ENCODE measurements at regions not wholly inside any gene's neighbourhood (a gene's known extent, or its start where the extent isn't known, plus 50 kb on each side); places are given as distances from the start of the nearest gene placed in this dataset.

- POLR2A ChIA-PET: no interaction called here
- Histone ChIP-seq H3K4me1 (ENCODE audit: control insufficient read depth in 1 of 2, insufficient read depth in 2 of 2, low read depth in 1 of 2, low read length in 1 of 2) (no peaks in the 10 kb centered on the region), H3K36me3 (replicated peaks in 1 of 2; ENCODE audit: control insufficient read depth in 1 of 2, insufficient read depth in 2 of 2, low read length in 1 of 2) (no peaks in the 10 kb centered on the region), H3K9ac (no peak overlapping the region), H3K4me3 (ENCODE audit: low read depth in 2 of 2, low read length in 1 of 2) (no peak overlapping the region), H3K27ac (ENCODE audit: low read depth in 2 of 2, low read length in 1 of 2) (no peak overlapping the region), H2AFZ (ENCODE audit: low read depth) (no peak overlapping the region), H3F3A (replicated peaks; ENCODE audit: insufficient read depth) (no peaks in the 10 kb centered on the region), H3K27me3 (ENCODE audit: insufficient read depth) (no peaks in the 10 kb centered on the region), H3K9me3 (no peaks in the 10 kb centered on the region), H3K79me2 (ENCODE audit: insufficient read depth) (no peaks in the 10 kb centered on the region), H3K4me2 (no peak overlapping the region), H3K9me2 (no peaks in the 10 kb centered on the region), H4K20me1 (ENCODE audit: insufficient read depth) (no peaks in the 10 kb centered on the region)
- no peak for DNase-seq
- CTCF ChIA-PET: interaction anchor here (0.6 to 1.0 kb wide), 2 partner anchors 8 to 177 kb away, joined by 3 to 5 read pairs; no protein-coding TSS in a partner anchor
- 15% methylated on average over 1 of the region's 1 CpG for WGBS (ENCODE audit: low lambda C conversion rate)
- TF ChIP-seq RXRA (IDR thresholded peaks at IDR 0.05; ENCODE audit: borderline replicate concordance, low read depth): no peak
Measured at GRCh38 chr2:185239491-185239890, 499.1 kb upstream of the FSIP2 start.

GRCh38 chr2:185240796-185241195 is 497.8 kb upstream of the FSIP2 start:
- no peak overlapping the region for H2AFZ ChIP-seq (ENCODE audit: low read depth)
- H3K4me2 ChIP-seq: no peak overlapping the region
- no peaks in the 10 kb centered on the region for H3F3A ChIP-seq (replicated peaks; ENCODE audit: insufficient read depth)
- H3K27me3 ChIP-seq (ENCODE audit: insufficient read depth): no peaks in the 10 kb centered on the region
- no peaks in the 10 kb centered on the region for H3K4me1 ChIP-seq (ENCODE audit: control insufficient read depth in 1 of 2, insufficient read depth in 2 of 2, low read depth in 1 of 2, low read length in 1 of 2)
- no peaks in the 10 kb centered on the region for H3K36me3 ChIP-seq (replicated peaks in 1 of 2; ENCODE audit: control insufficient read depth in 1 of 2, insufficient read depth in 2 of 2, low read length in 1 of 2)
- DNase-seq: no peak
- no peak overlapping the region for H3K27ac ChIP-seq (ENCODE audit: low read depth in 2 of 2, low read length in 1 of 2)
- no peak overlapping the region for H3K9ac ChIP-seq
- ChIA-PET CTCF (no interaction called here), POLR2A (no interaction called here)
- TF ChIP-seq POLR2AphosphoS5 (IDR thresholded peaks at IDR 0.05; ENCODE audit: low read depth, low read length): no peak
- no peak for TF ChIP-seq IRF3 (IDR thresholded peaks at IDR 0.05; ENCODE audit: low read depth, low read length)
- TF ChIP-seq REST (IDR thresholded peaks at IDR 0.05; ENCODE audit: low read depth, low read length): no peak
- no peak for TF ChIP-seq USF1 (IDR thresholded peaks at IDR 0.05; ENCODE audit: borderline replicate concordance, low read depth)
- no peak for TF ChIP-seq CTCF (IDR thresholded peaks at IDR 0.05)
- no peak for TF ChIP-seq SMC3 (IDR thresholded peaks at IDR 0.05; ENCODE audit: low read depth, low read length)
- no peak for TF ChIP-seq EZH2phosphoT487 (IDR thresholded peaks at IDR 0.05; ENCODE audit: borderline replicate concordance, low read depth)
- no peak for TF ChIP-seq ZBTB33 (IDR thresholded peaks at IDR 0.05; ENCODE audit: borderline replicate concordance, low read depth)
- no peak for TF ChIP-seq FOSL2 (IDR thresholded peaks at IDR 0.05; ENCODE audit: borderline replicate concordance, low read depth)
- TF ChIP-seq RCOR1 (IDR thresholded peaks at IDR 0.05; ENCODE audit: low read length): no peak
- TF ChIP-seq JUND (IDR thresholded peaks at IDR 0.05): no peak
- TF ChIP-seq USF2 (IDR thresholded peaks at IDR 0.05; ENCODE audit: borderline replicate concordance, low read depth, low read length): no peak
- no peak for TF ChIP-seq TCF12 (IDR thresholded peaks at IDR 0.05)
- TF ChIP-seq MAX (IDR thresholded peaks at IDR 0.05; ENCODE audit: low read depth): no peak
- no peaks in the 10 kb centered on the region for H3K9me2 ChIP-seq
- WGBS (ENCODE audit: low lambda C conversion rate): 50% methylated on average over 4 of the region's 4 CpGs
- no peaks in the 10 kb centered on the region for H3K9me3 ChIP-seq
- no peaks in the 10 kb centered on the region for H3K79me2 ChIP-seq (ENCODE audit: insufficient read depth)
- no peak overlapping the region for H3K4me3 ChIP-seq (ENCODE audit: low read depth in 2 of 2, low read length in 1 of 2)
- H4K20me1 ChIP-seq (ENCODE audit: insufficient read depth): no peaks in the 10 kb centered on the region
